NCI-H345 (cell line): ENCODE measurements at regions not wholly inside any gene's neighbourhood (a gene's known extent, or its start where the extent isn't known, plus 50 kb on each side); places are given as distances from the start of the nearest gene placed in this dataset.
"Not testable (repeated sequence)": the region's sequence is repeated elsewhere in the genome, so short reads cannot be mapped to it uniquely, and the experiment has no call there.

Experiments used
- DNase-seq: peaks from one replicate; lab custom pipeline; 2025; lab: John Stamatoyannopoulos, UW

DNA sequence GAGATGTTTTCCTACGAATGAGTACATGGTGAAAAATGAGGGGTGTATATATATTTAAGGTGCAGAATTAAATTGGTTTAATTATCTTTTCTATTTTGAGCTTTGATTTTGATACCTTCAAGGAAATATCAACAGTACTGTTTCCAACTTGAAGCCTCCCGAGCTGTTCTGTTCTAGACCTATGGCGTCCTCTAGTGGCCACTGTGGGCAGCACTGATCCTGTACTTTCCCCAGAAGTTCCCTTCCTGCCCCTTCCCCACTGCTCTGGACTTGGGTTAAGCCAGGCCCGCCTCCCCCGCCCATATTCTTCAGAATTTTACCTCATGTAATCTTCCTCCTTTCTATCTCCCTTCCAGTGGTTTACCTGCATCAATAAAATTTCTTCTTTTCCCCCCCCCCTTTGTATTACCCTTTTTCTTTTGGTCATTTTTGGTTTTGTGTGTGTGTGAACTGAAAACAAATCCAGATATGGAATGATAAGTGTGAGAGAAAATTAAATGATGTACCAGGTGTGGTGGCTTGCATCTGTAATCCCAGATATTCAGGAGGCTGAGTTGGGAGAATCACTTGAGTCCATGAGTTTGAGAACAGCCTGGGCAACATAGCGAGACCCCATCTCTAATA is 1643.5 kb downstream of the TP53TG3F start:
- no peak for DNase-seq

DNA sequence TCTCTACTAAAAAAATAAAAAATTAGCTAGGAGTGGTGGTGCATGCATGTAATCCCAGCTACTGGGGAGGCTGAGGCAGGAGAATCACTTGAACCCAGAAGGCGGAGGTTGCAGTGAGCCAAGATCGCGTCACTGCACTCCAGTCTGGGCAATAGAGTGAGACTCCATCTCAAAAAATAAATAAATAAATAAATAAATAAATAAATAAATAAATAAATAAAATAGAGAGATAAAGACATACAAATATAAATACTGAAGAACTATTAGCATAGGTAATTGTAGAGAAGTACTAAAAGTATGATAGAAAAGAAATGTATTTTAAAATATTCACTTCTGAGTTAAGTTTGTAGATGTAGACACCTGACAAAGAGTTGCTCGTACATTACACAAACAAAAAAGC is 1652.4 kb downstream of the TP53TG3F start:
- DNase-seq, result not testable (repeated sequence)

DNA sequence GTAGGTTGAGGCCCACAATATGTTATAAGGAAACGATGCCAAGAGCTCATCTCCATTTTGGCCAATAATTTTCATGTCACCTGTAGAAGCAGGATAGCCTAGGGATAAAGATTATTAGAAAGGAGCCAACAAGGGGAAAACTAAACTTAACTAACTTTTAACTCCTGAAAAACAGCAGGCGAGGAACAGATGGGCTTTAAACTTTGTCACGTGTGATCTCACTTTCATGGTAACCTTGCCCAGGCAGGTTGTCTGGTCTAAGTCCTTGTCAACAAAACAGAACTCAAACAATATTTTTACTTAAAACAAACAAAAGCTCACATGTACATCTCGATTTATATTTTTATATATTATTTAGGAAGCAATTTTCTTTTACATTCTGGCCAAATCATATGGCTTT is 1672.0 kb downstream of the TP53TG3F start:
- no peak for DNase-seq

DNA sequence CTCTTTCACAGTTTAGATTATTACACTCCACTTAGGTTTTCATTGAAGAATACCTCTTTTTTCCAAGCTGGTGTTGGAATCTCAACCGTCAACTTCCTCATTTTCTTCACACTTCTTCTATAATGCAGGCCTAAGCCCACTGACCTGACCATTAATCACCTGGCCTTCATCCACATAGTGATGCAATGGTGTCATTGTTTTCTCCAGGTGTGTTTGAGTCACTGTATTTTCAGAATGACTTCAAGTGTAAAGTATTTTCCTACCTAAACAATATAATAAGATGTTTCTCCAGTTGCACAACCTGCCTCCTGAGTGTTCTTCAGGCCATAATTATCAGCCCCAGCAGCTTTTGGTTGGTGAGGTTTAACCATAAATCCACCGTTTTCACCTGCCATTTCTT is 1675.1 kb downstream of the TP53TG3F start:
- DNase-seq, result no peak

DNA sequence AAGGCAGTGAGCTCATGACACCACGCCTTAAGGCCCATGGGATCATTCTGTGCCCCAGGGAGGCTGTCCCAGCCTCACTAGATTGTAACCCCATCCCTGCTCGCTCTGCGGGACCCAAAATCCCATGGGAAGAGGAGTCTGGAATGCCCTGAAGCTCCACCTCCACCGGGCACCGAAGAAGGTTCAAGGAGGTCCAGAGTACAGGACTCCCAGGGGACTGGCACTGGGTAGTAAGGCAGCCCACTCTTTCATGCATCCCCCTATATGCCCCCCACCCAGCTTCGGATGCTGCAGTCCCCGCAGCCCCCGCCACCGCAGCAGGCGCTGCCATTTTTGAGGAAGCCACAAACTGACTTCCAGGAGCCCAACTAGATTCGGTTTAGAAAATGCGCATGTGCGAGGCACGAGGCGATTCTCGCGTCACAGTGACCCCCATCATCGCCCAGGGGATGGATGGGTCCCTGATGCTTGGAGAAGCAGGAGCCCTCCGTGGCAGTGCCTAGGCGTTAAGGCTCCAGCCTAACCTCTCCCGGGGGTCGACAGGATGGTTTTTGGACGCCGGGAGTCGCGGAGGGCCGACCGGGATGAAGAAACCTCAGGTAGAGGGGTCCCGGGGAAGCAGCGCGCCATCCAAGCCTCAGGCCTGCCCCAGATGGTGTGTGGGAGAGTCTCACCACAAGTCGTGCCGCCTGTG is 1681.0 kb downstream of the TP53TG3F start:
- no peak for DNase-seq

DNA sequence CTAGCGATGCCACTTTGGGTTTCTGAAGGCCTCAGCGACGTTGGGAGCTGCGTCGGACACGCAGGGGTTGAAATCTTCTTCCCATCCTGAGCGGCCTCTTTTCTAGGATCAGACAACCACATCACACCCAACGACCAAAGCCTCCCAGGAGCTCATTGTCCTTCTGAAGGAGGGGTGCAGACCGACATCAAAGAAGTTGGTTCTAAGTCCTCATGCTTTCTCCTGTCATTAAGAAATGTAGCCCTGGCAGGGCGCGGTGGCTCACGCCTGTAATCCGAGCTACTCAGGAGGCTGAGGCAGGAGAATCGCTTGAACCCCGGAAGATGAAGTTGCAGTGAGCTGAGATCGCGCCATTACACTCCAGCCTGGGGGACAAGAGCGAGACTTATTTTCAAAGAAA is 1681.9 kb downstream of the TP53TG3F start:
- DNase-seq, result no peak

DNA sequence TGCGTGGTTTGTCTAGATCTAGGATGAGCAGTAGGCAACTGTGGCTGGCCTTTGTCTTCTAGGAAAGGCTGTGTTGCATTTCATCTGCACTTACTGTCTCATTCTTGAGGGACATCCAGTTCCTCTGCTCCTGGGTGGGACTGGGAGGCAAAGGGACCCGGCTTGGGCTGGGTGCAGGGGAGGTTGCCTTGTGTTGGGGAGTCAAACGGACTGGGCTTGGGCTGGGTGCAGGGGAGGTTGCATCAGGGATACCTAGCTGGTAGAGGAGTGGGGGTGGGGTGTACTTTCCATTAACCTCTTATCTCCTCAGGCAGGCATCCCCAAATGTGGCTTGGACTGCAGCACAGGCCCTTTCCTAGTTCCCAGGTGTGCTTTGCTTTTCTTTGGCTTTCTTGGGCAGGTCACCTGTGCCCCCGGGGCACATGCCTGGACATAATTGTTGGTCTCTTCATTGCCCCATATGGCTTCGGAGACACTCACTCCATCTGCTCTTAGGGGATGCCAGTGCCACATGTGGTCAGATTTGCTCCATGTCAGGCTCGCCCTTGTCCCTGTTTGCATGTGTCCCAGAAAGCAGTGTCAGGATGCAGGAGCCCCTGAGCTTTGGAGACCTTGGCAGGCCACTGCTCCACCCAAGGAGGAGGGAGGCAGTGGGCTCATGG is 1682.9 kb downstream of the TP53TG3F start:
- DNase-seq, result no peak

DNA sequence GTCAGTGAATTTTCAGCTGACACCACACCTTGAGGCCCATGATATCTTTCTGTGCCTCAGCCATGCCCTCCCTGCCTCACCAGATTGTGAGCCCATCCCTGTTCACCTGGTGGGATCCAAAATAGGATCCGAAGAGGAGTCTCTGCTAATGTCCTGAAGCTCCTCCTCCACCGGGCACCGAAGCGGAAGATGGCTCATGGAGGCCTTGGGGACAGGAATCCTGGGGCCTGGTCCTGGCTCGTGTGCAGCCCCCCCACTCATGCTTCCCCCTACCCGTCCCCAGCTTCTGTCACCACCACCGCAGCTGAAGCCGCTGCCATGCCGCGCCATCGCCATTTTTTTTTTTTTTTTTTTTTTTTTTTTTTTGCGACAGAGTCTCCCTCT is 1683.4 kb downstream of the TP53TG3F start:
- no peak for DNase-seq

DNA sequence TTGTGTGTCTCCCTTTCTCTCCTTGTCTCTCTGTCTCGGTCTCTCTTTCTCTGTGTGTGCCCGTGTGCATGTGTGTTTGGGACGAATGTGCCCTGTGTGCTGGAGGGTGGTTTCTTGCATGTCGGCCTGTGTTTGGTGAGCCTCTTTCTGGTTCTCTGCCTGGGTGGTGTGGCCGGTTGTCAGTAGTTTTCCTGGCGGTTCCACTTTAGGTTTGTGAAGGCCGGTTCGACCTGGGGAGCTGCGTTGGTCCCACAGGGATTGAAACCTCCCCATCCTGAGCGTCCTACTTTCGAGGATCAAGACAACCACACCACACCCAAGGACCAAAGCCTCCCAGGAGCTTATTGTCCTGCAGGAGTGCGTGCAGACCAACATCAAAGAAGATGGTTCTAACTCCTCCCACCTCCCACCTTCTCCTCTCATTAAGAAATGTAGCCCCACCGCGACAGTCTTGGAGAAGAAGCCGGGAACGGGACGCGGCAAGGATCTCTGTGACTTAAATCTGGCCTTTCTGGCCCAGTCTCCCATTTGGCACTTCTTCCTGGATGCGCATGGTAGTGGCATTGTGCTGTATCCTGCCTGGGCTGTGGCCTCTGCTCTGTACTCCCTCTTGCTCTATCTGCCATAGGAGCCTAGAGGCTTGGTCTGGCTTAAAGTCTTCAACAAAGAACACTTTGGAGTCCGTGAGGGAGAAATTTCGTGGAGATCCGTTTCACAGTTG is 1685.0 kb downstream of the TP53TG3F start:
- DNase-seq, result no peak

DNA sequence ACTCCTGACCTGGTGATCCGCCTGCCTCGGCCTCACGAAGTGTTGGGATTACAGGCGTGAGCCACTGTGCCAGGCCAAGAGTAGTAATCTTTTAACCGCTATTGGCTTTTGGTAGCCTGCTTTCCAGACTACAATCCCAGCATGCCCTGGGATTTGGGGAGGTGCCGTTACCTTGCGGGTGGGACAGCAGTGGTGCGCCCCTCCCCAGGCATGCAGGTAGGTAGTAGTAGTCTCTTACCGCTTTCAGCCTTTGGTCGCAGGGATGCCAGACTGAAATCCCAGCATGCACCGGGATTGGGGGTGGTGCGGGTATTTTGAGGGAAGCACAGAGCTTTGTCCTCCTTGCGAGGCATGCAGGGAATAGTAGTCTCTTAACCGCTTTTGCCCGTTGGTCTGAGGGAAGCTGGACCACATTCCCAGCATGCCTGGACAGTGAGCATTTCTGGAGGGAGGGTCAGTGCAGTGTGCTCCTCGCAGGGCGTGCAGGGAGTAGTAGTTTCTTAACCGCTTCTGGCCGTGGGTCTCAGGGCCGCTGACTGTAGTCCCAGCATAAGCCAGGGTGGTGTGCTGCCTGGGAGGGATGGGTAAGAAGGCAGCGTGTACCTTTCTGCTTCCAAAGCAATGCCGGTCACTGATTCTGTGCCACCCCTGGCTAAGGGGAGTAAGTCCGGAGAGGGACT is 1686.8 kb downstream of the TP53TG3F start:
- no peak for DNase-seq

DNA sequence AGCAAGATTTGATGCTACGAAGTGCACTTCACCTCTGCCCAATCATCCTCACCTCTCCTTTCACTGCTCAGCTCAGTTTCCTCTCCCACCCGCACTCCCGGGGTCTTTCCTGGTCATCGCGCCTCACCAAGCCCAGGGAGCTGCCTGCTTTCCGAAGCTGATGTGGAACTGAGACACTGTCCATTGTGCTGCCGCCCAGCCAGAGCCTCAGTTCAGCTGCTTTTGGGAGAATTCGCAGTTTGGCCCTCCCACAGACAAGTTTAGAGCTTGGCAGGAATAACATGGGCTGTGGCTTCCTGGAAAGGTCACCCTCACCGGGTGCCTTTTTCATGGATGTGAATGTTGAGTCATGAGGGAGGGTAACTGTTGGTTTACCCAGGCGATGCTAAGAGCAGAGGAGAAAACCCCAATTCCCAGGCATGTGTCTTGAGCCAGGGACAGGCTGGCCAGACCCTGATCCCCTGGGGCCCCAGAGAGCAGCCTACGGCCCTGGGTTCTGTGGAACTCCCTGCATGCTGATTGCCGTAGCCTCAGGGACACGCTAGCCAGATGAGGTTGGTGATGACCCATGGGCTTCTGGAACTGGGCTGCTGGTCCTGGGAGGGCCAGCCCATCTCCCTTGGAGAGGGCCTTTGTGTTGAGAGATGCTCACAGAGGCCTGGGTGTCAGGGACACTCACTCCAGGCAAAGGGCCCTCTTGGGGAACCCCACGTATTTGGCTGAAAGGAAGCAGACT is 1687.5 kb downstream of the TP53TG3F start:
- no peak for DNase-seq

DNA sequence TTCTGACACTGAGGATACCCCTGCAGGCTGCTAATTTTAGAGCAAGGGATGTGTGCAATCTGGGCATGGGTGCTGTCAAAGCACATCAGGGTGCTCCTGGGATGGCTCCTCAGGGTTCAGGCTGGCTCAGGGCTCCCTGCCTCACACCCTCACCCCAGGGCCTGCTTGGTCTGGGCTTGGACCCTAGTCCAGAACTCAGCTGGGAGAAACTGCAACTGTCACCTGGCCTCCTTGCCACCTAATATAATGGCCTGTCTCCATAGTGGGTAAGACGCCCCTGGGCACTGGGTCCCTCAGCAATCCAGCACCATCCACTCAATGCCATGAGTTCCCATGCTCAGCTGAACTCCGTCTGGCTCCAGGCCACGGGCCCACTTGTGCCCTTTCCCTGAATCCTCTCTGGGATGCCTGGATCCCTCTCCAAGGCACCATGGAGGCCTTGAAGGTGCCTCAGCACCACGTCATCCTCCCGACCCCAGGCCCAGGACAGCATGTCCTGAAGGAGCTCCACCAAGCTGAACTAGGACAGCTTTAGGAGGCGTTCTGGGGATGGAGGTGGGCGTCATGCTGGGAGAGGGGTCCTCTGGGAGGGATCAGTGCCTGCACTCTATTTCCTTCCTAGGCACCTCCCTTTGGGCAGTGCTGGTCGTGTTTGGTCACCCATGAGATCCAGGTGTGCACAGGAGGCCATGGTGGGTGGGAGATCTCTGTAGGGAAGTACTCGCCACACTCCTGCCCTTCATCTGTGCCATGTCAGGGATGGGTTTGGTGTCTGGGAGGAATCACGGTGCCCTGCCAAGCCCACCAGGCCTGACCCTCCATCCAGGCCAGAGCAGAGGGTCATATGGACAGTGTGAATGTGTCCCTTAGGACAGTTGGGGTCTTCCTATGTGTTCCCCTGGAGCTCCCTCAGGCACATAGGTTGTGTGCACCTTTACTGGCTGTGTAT is 1688.4 kb downstream of the TP53TG3F start:
- no peak for DNase-seq

DNA sequence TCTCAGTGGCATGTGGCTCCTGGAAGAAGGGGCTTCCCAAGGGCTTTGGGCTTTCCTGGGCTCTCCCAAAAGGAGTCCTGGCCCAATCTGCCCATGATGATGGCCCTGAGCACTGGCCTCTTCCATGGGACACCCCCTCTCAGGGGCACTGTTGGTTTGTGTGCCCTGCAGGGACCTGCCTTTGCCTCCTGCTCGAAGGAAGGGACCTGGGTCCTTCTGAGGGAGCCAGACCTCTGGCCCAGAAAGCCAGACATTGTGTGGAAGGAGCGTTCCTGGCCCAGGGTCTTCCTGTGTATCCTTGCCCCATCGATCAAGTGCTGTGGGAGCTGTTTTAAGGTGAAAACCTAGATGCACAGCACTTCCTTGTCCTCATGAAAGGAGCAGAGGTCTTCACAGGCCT is 1689.3 kb downstream of the TP53TG3F start:
- DNase-seq, result no peak

DNA sequence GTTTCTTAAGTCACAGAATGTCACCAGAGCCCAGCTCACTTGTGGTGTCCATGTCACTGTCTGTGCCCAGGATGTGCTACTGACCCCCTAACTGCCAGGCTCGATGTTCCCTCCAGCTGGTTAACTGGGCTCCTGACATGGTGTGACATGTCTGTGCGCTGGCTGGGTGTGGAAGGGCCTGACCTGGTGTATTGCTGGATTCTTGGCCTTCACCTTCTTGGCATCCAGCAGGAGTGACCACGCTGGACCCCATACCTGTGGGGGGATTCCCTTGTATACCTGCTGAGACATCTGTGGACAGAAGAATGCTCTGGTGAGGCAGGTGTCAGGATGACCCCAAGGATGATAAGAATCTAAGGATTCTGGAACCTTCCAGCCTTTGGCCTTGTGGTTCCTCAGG is 1690.1 kb downstream of the TP53TG3F start:
- DNase-seq, result no peak

DNA sequence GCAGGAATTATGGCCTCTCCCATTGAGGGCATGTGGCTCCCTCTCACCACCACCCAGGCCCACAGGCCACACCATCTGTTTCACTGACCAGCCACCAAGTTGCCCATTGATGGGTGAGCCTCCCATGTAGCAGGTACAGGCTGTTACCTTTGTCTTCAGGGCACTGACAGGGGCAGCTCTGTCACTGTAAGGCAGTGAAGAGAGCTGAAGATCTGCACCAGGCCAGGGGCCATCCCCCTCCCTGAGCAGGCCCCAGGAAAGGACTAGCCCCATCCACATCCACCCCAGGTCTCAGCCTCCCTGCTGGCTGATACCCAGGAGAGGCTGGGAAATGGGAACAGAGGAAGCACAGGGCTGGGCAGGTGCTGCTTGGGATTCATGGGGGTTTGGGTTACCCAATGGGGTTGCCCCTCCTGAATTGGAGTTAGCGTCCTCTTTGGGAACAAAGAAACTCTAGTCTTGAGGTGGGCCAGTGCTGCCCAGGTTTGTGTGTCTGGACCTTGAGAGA is 1691.4 kb downstream of the TP53TG3F start:
- no peak for DNase-seq

DNA sequence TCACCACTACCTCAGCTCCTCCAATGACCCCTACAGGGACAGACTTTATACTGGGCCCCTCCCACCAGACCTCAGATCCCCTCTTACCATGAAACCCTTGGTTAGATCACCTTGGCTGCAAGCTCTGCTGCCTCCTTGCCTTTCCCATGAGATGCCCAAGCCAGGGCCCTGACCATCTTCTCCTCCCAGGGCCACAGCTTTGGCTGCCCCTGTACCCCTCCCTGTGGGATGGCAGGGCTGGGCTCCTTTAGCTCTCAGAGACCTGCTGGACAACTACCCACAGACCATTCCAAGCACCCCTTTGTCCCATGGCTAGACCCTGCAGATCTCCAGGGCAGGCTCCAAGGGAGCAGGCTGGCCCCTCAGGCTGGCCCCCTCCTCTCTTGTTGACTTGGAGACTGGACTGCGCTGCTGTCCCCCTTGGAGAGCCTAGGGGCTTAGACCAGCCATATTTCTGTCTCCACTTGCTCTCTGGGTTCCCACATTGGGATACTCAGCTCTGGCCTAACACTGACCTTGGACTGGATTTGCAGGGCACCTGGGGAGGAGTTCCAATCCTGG is 1692.7 kb downstream of the TP53TG3F start:
- no peak for DNase-seq

DNA sequence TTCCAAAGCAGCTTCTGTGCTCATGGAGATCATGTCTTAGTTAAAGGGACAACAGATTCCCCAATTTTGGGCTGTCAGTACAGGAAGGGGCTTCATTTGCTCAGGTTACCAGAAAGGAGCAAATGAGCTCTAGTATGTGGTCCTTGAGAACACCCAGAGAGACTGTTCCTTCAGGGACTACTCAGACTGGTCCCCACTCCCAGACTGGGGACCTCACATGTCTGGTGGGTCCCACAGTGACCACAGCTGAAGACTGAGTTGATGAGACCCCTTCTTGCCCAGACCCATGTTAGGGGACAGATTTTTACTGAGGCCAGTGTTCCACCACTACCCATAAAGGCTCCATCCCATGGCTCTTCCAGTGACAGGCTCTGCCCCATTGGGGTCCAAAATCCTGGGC is 1695.2 kb downstream of the TP53TG3F start:
- no peak for DNase-seq

DNA sequence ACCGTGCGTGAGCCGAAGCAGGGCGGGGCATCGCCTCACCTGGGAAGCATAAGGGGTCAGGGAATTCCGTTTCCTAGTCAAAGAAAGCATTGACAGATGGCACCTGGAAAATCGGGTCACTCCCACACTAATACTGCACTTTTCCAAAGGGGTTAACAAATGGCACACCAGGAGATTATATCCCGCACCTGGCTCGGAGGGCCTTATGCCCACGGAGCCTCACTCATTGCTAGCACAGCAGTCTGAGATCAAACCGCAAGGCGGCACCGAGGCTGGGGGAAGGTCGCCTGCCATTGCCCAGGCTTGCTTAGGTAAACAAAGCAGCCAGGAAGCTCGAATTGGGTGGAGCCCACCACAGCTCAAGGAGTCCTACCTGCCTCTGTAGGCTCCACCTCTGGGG is 1698.1 kb downstream of the TP53TG3F start:
- DNase-seq, result not testable (repeated sequence)

DNA sequence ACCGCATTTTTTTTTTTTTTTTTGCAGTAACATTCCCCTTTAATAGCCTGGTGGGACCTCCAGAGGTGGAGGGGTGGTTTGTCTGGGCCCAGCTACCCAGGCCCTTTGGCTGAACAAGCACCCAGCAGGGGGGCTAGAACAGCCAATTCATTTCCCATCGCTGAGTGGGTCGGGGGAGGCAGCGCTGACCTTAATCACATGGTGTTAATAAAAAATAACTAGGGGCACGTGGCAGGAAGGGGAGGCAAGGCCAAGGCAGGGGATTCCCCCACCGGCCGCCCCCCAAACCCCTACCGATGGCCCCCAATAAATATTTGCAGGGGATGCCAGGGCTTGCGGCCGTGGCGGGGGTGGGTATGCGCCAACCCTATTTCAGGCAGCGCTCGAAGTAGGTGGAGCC is 1709.9 kb downstream of the TP53TG3F start:
- DNase-seq, result not testable (repeated sequence)

DNA sequence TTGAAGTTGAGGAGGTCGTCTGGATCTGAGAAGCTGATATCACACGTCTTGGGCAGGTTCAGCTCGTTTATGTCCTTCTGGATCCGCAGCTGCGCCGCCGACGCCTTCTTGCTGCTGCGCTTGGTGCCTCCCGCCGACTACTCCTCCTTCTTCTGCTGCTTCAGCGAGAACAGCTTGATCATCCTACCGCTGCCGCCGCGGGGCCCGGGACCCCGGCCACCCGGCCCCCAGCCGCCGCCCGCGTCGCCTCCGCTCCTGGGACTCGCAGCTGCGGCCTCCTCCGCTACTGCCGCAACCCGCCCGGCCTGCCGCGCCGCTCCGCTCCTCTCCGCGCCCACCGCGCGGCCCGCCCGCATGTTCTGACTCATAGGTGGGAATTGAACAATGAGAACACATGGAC is 1710.6 kb downstream of the TP53TG3F start:
- DNase-seq, result not testable (repeated sequence)
